T-cell (primary cell): ENCODE measurements at regions not wholly inside any gene's neighbourhood (a gene's known extent, or its start where the extent isn't known, plus 50 kb on each side); places are given as distances from the start of the nearest gene placed in this dataset.

Source experiments
- ATAC-seq, 4 experiments: fragments of 200-7000 bp in 3 of 4; fragments of 150-1000 bp in 1 of 4; cut with Tn5 transposase; replicated peaks in 1 of 4; 1 replicate in 3 of 4; 2 replicates in 1 of 4; pipeline ENCODE4 v1.10.0; 2021; ENCODE audit warnings: moderate library complexity in 3 of 4, mild to moderate bottlenecking in 2 of 4, moderate number of reproducible peaks in 1 of 4
- CTCF ChIA-PET, 2 donors: fragments of 300-600 bp; sonication (Branson Sonifier 250); formaldehyde crosslinking; loops; one replicate each; lab custom pipeline; 2022; ENCODE audit warnings: antibody characterized with exemption in 2 of 2; lab: Charles Lee
- POLR2A ChIA-PET, 2 donors: fragments of 300-600 bp; sonication (Branson Sonifier 250); formaldehyde crosslinking; loops; one replicate each; lab custom pipeline; 2022; ENCODE audit warnings: antibody characterized with exemption in 2 of 2; lab: Charles Lee
- DNase-seq, 35 experiments: peaks; one replicate each; pipeline versions ENCODE4 v3.0.0 to v3.0.0-alpha.2; 2013 to 2023
- H3K27ac ChIP-seq: one replicate; pipeline ENCODE4 v1.5.1; 2013; ENCODE audit warnings: low read length
- H3K27me3 ChIP-seq, 2 experiments: replicated peaks in 1 of 2; 1 replicate in 1 of 2; 2 replicates in 1 of 2; pipeline versions ENCODE4 v1.6.1 to v1.7.0; 2013; ENCODE audit warnings: low read length in 1 of 2, mixed read lengths in 1 of 2; ENCODE audit not compliant: control insufficient read depth in 2 of 2, insufficient read depth in 2 of 2; ENCODE audit errors: extremely low read depth in 1 of 2
- H3K36me3 ChIP-seq, 2 donors: 1 replicate in 1 of 2; 2 replicates in 1 of 2; pipeline versions ENCODE4 v1.6.1 to v1.7.0; 2013; ENCODE audit warnings: low read length in 1 of 2; ENCODE audit not compliant: control insufficient read depth in 2 of 2, insufficient read depth in 1 of 2; ENCODE audit errors: extremely low read depth in 1 of 2
- H3K4me1 ChIP-seq, 2 experiments: 1 replicate in 1 of 2; 2 replicates in 1 of 2; pipeline versions ENCODE4 v1.6.1 to v1.7.0; 2013; ENCODE audit warnings: low read length in 2 of 2, mixed read lengths in 1 of 2; ENCODE audit not compliant: insufficient read depth in 2 of 2, control insufficient read depth in 1 of 2; ENCODE audit errors: extremely low read depth in 1 of 2
- H3K4me3 ChIP-seq, 2 donors: 1 replicate in 1 of 2; 2 replicates in 1 of 2; pipeline versions ENCODE4 v1.5.1 to v1.7.0; 2013; ENCODE audit warnings: mild to moderate bottlenecking in 2 of 2, low read length in 1 of 2, moderate library complexity in 1 of 2; ENCODE audit not compliant: control insufficient read depth in 1 of 2; ENCODE audit errors: extremely low read depth in 1 of 2
- H3K9me3 ChIP-seq: 2 replicates; pipeline ENCODE4 v1.7.0; 2013
- H3K27ac Mint-ChIP-seq, 2 donors: one replicate each; pipeline ENCODE4 v1.8.0; 2020 to 2021; ENCODE audit warnings: mild to moderate bottlenecking in 2 of 2, mixed read lengths in 2 of 2
- H3K27me3 Mint-ChIP-seq, 2 donors: one replicate each; pipeline ENCODE4 v1.8.0; 2021 to 2022; ENCODE audit warnings: mixed read lengths in 2 of 2
- H3K36me3 Mint-ChIP-seq: one replicate; pipeline ENCODE4 v1.8.0; 2021; ENCODE audit warnings: mixed read lengths
- H3K4me1 Mint-ChIP-seq, 3 donors: one replicate each; pipeline ENCODE4 v1.8.0; 2020 to 2022; ENCODE audit warnings: mixed read lengths in 3 of 3, mild to moderate bottlenecking in 1 of 3
- H3K4me3 Mint-ChIP-seq, 3 donors: one replicate each; pipeline ENCODE4 v1.8.0; 2020 to 2022; ENCODE audit warnings: mild to moderate bottlenecking in 3 of 3, mixed read lengths in 3 of 3, moderate library complexity in 3 of 3
- H3K9me3 Mint-ChIP-seq, 3 donors: one replicate each; pipeline ENCODE4 v1.8.0; 2020 to 2022; ENCODE audit warnings: mixed read lengths in 3 of 3
- WGBS: methylation state at CpG from one replicate; pipeline ENCODE4 v1.1.5; 2013; ENCODE audit warnings: missing lambda C conversion rate; ENCODE audit not compliant: insufficient coverage; 5-methylcytosine and 5-hydroxymethylcytosine counted together

GRCh38 chr15:98126326-98127085, 166.0 kb downstream of the ARRDC4 start:
- Histone ChIP-seq H3K4me3 (no peak overlapping the region), H3K36me3 (no peaks in the 10 kb centered on the region), H3K4me1 (no peaks in the 10 kb centered on the region), H3K27me3 (no peaks in the 10 kb centered on the region), H3K9me3 (no peaks in the 10 kb centered on the region), H3K27ac (no peak overlapping the region)
- ChIA-PET POLR2A (no interaction called here), CTCF (no interaction called here)
- Mint-ChIP-seq H3K4me1 (no peaks in the 10 kb centered on the region), H3K36me3 (no peaks in the 10 kb centered on the region), H3K27me3 (no peaks in the 10 kb centered on the region), H3K27ac (no peak overlapping the region), H3K9me3 (peaks cover 0 to 10% (median 0%) of the 10 kb centered on the region in 3 donors), H3K4me3 (no peak overlapping the region)
- ATAC-seq (no peak), DNase-seq (no peak)
- WGBS = 89% methylated on average over 3 of the region's 8 CpGs

DNA sequence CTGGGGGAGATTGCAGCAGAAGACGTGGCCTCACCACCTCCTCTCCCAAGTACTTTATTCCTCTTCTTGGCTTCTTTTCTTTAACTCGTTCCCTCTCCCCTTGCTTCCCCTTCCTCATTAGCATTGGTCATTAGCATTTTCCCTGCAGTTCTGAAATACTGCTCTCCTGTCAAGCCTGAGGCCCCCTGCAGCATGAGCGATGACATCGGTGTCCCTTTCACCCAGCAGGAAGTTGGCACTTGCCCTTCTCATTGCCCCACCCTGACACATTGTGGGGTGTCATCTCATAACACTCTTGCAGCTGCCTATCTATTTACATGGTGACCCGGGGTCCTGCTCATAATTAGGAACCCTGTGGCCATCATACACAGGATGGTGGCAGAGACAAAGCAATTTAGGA, 167.1 kb downstream of the ARRDC4 start:
- no peak overlapping the region for H3K27ac ChIP-seq
- H3K36me3 Mint-ChIP-seq = no peaks in the 10 kb centered on the region
- CTCF ChIA-PET = no interaction called here
- no peak overlapping the region for H3K27ac Mint-ChIP-seq
- DNase-seq (no peak), ATAC-seq (no peak)
- no peaks in the 10 kb centered on the region for H3K4me1 ChIP-seq
- no peak overlapping the region for H3K4me3 Mint-ChIP-seq
- POLR2A ChIA-PET = no interaction called here
- H3K4me1 Mint-ChIP-seq = no peaks in the 10 kb centered on the region
- no peaks in the 10 kb centered on the region for H3K9me3 ChIP-seq
- no peaks in the 10 kb centered on the region for H3K27me3 Mint-ChIP-seq
- peaks cover 0 to 10% (median 0%) of the 10 kb centered on the region in 3 donors for H3K9me3 Mint-ChIP-seq
- 52% methylated on average over 4 of the region's 5 CpGs for WGBS
- no peak overlapping the region for H3K4me3 ChIP-seq
- H3K36me3 ChIP-seq = no peaks in the 10 kb centered on the region
- H3K27me3 ChIP-seq = no peaks in the 10 kb centered on the region

DNA sequence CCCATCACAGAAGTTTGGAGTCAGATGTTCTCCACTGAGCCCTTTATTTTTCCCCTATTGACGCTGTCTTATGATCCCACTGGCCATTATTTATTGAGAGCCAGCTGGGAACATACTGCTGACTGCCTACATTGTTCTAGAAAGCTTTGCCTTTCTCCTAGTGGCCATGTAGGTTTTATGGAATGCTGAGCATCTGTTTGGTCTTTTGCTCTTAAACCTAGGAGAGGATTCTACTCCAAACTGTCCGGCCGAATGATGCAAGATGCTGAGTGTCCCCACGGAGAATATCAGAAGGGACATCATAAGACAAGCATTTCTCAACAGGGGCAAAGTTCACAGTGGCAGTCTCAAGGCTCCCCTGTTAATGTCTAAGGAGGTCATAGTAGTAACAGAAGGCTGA, 171.4 kb downstream of the ARRDC4 start:
- CTCF ChIA-PET = no interaction called here
- Mint-ChIP-seq H3K4me3 (no peak overlapping the region), H3K27ac (no peak overlapping the region), H3K9me3 (peaks cover 0 to 10% (median 0%) of the 10 kb centered on the region in 3 donors), H3K4me1 (no peaks in the 10 kb centered on the region), H3K36me3 (no peaks in the 10 kb centered on the region), H3K27me3 (peaks cover 0 to 7% of the 10 kb centered on the region in 2 donors)
- no peaks in the 10 kb centered on the region for H3K4me1 ChIP-seq
- POLR2A ChIA-PET = no interaction called here
- 73% methylated on average over 3 of the region's 4 CpGs for WGBS
- H3K27ac ChIP-seq = no peak overlapping the region
- DNase-seq (no peak), ATAC-seq (no peak)
- no peaks in the 10 kb centered on the region for H3K36me3 ChIP-seq
- no peaks in the 10 kb centered on the region for H3K27me3 ChIP-seq
- H3K4me3 ChIP-seq = no peak overlapping the region
- no peaks in the 10 kb centered on the region for H3K9me3 ChIP-seq

- DNase-seq (no peak), ATAC-seq (no peak)
- H3K27ac Mint-ChIP-seq = no peak overlapping the region
- no peak overlapping the region for H3K4me3 ChIP-seq
- ChIA-PET POLR2A (no interaction called here), CTCF (no interaction called here)
- H3K9me3 ChIP-seq = no peaks in the 10 kb centered on the region
- H3K27me3 Mint-ChIP-seq = peaks cover 0 to 7% of the 10 kb centered on the region in 2 donors
- H3K27ac ChIP-seq = no peak overlapping the region
- H3K4me3 Mint-ChIP-seq = no peak overlapping the region
- no peaks in the 10 kb centered on the region for H3K27me3 ChIP-seq
- WGBS = 82% methylated on average over 7 of the region's 7 CpGs
- peaks cover 0 to 3% (median 0%) of the 10 kb centered on the region in 3 donors for H3K4me1 Mint-ChIP-seq
- H3K36me3 ChIP-seq = no peaks in the 10 kb centered on the region
- no peaks in the 10 kb centered on the region for H3K36me3 Mint-ChIP-seq
- H3K9me3 Mint-ChIP-seq = no peaks in the 10 kb centered on the region
- no peaks in the 10 kb centered on the region for H3K4me1 ChIP-seq
Observed at GRCh38 chr15:98134905-98135304, 174.4 kb downstream of the ARRDC4 start.

DNA sequence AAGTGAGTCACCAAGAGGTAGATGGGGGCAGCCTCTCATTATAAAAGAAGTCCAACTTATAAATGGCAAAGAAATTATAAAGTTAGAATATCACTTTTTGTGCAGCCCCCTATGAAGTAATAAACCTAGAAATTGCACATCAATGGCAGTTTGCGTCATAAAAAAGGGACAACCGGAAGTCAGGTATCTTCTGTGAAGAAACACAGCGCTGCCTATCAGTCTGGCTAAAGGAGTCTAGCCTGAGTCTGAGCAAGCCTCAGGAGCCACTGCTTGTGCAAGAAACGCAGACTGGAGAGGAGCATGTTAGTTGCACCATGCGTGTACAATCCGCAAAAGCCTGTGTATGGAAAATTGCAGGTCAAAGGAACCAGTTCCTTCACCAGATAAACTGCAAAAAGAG, 178.4 kb downstream of the ARRDC4 start:
- no peaks in the 10 kb centered on the region for H3K4me1 ChIP-seq
- 90% methylated on average over 5 of the region's 6 CpGs for WGBS
- no peak overlapping the region for H3K27ac Mint-ChIP-seq

DNA sequence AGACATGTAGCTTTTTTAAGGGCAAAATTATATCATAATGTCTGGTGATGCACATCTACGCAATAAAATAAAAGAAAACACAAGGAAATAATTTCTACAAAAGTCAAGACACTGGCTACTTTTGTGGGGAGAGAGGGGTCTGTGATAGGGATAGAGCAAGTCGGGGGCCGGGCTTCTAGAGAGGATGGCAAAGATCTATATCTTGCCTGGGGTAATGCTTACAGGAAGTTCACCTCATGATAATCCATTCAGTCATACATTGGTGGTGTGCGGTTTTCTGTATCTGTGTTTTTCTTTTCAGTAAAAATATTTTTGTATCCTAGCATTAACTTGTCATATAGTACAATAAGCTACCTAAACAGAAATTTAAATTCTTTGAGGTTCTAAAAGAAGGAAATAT, 178.8 kb downstream of the ARRDC4 start:
- ChIA-PET CTCF (no interaction called here), POLR2A (no interaction called here)
- ATAC-seq = no peak
- Histone ChIP-seq H3K4me3 (no peak overlapping the region), H3K27ac (no peak overlapping the region), H3K4me1 (no peaks in the 10 kb centered on the region), H3K36me3 (no peaks in the 10 kb centered on the region), H3K9me3 (no peaks in the 10 kb centered on the region), H3K27me3 (no peaks in the 10 kb centered on the region)
- H3K36me3 Mint-ChIP-seq = no peaks in the 10 kb centered on the region
- H3K27ac Mint-ChIP-seq = no peak overlapping the region
- no peak overlapping the region for H3K4me3 Mint-ChIP-seq
- no CpG with 5 or more reads among the region's 4 CpGs for WGBS
- H3K4me1 Mint-ChIP-seq = peaks cover 0 to 3% (median 0%) of the 10 kb centered on the region in 3 donors
- no peak for DNase-seq
- peaks cover 0 to 4% of the 10 kb centered on the region in 2 donors for H3K27me3 Mint-ChIP-seq
- no peaks in the 10 kb centered on the region for H3K9me3 Mint-ChIP-seq

More for the DNA sequence above, 178.4 kb downstream of the ARRDC4 start:
- ChIA-PET CTCF (no interaction called here), POLR2A (no interaction called here)
- Histone ChIP-seq H3K36me3 (no peaks in the 10 kb centered on the region), H3K27ac (no peak overlapping the region), H3K9me3 (no peaks in the 10 kb centered on the region), H3K4me3 (no peak overlapping the region), H3K27me3 (no peaks in the 10 kb centered on the region)
- peaks cover 0 to 3% (median 0%) of the 10 kb centered on the region in 3 donors for H3K4me1 Mint-ChIP-seq
- no peak overlapping the region for H3K4me3 Mint-ChIP-seq
- H3K27me3 Mint-ChIP-seq = peaks cover 0 to 6% of the 10 kb centered on the region in 2 donors
- no peaks in the 10 kb centered on the region for H3K36me3 Mint-ChIP-seq
- H3K9me3 Mint-ChIP-seq = no peaks in the 10 kb centered on the region
- DNase-seq (no peak), ATAC-seq (no peak)
